ENCODE measurements at regions not wholly inside any gene's neighbourhood (a gene's known extent, or its start where the extent isn't known, plus 50 kb on each side); places are given as distances from the start of the nearest gene placed in this dataset.

DNA sequence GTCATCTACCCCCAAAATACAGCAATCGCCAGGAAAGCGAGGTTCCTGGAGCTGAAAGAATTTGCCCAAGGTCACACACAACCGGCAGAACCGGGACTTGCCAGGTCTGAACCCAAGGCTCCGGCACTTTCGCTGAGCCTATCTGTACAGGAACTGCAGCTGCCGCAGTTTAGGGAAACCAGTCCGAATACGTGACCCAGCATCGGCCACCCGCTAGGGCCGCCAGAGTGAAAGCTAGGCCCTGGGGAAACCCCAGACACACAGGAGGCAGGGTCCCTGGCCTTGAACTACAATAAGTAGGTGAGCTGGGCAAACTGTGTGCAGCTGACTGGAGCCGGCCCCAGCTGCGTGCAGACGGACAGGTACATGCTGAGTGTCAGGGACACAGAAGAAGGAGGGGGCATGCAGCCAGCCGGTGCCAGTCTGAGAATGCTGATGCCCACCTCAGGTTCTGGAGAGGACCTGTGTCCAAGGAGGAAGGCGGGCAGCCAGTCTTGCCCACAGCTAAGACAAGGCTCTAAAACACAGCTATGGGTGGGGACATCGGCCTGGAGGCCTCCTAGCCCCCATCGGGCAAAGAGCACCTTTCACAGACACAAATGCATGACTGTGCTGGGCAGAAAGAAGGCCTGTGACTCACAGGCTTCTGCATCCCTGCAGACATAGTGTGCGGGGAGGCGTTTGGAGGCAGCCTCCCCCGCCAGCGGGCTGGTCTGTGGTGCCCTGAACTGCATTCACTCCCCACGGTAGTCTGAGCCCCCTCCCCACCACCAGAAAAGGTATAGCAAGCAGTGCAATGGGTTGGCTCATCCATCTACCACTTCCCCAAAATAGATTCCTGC is 107.4 kb upstream of the ID2 start:
- CTCF ChIA-PET = interaction anchor here (0.7 to 1.4 kb wide), 10 partner anchors 9 to 49 kb away, joined by 3 to 5 read pairs (median 4); no protein-coding TSS in a partner anchor
- POLR2A ChIA-PET = interaction anchor here (1.8 kb wide), 1 partner anchor 107 kb away, joined by 9 read pairs; the partner anchor contains the start of gene ID2
- DNase-seq (ENCODE audit: extremely low spot score) = peak; percentile 77
- TF ChIP-seq, protein P1, sequence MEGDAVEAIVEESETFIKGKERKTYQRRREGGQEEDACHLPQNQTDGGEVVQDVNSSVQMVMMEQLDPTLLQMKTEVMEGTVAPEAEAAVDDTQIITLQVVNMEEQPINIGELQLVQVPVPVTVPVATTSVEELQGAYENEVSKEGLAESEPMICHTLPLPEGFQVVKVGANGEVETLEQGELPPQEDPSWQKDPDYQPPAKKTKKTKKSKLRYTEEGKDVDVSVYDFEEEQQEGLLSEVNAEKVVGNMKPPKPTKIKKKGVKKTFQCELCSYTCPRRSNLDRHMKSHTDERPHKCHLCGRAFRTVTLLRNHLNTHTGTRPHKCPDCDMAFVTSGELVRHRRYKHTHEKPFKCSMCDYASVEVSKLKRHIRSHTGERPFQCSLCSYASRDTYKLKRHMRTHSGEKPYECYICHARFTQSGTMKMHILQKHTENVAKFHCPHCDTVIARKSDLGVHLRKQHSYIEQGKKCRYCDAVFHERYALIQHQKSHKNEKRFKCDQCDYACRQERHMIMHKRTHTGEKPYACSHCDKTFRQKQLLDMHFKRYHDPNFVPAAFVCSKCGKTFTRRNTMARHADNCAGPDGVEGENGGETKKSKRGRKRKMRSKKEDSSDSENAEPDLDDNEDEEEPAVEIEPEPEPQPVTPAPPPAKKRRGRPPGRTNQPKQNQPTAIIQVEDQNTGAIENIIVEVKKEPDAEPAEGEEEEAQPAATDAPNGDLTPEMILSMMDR (IDR thresholded peaks at IDR 0.05; ENCODE audit: control extremely low read depth, extremely low read depth, low read depth, missing control alignments) = no peak

DNA sequence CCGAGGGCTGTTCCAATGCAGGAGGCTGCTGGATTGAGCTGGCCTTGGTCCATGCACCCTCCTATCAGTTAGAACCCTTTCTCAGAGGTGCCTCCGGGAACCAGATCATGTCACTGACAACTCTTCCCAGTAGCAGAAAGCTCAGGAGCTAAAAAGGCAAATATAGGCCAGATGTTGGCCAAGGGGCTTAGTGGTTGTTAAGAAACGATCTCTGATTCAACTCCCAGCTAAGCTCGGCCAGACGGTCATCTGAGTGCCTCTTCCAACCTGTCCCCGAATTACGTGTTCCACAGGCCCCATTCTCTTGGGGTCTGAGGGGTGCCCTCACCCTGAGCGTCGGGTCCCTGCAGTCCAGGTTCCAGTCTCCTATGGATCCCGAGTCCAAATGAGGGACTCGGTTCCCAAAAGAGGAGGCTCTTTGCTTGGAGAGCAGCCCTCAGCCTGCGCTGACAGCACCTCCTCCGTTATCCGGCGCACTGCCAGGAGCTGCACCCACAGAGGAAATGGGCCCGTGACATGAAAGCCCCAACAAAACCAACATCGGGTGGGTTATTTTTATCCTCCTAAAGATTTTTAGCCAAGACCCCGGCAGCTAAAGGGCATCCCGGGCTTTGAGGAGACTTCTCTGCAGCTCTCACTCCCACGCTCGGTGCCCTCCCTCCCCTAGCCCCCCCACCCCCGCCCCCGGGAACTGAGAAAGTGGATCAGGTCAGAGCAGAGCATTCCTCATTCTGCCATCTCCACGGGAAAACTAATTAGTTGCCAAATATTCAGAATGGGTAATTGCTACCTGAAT is 106.6 kb upstream of the ID2 start:
- TF ChIP-seq, protein P1 (IDR thresholded peaks at IDR 0.05; ENCODE audit: control extremely low read depth, extremely low read depth, low read depth, missing control alignments) = no peak
- ChIA-PET POLR2A (interaction anchor here (1.1 kb wide), 1 partner anchor 107 kb away, joined by 4 read pairs; the partner anchor contains the start of gene ID2), CTCF (interaction anchor here (0.7 to 1.3 kb wide), 6 partner anchors 9 to 49 kb away, joined by 3 to 4 read pairs (median 4); no protein-coding TSS in a partner anchor)
- peak; percentile 48 for DNase-seq (ENCODE audit: extremely low spot score)

DNA sequence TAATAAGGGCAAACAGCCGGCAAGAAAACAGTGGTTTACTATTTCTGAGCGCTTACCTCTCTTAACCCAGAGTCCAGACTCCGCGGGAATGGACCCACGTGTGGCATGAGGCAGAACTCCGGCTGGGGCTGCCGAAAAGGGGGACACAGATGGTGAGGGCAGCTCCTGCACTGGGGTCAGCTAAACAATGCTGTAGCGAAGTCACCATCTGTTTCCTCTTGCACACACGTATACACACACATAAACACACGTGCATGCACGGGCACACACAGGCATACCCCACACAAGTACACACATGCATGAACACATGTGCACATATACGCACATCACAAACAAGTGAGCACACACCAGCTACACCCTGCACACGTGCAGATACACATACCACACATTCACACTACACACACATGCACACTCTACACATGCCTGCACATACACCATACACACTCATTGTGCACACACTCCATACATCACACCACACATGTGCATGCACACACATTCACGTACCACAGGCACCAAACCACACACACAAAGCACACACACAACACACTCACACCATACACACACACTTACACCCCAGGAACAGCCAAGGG is 105.9 kb upstream of the ID2 start:
- TF ChIP-seq, protein P1 (IDR thresholded peaks at IDR 0.05; ENCODE audit: control extremely low read depth, extremely low read depth, low read depth, missing control alignments) = no peak
- ChIA-PET CTCF (interaction anchor here (1.0 to 1.1 kb wide), 2 partner anchors 9 to 23 kb away, joined by 3 read pairs; no protein-coding TSS in a partner anchor), POLR2A (interaction anchor here (1.1 kb wide), 1 partner anchor 106 kb away, joined by 4 read pairs; the partner anchor contains the start of gene ID2)
- no peak for DNase-seq (ENCODE audit: extremely low spot score)

DNA sequence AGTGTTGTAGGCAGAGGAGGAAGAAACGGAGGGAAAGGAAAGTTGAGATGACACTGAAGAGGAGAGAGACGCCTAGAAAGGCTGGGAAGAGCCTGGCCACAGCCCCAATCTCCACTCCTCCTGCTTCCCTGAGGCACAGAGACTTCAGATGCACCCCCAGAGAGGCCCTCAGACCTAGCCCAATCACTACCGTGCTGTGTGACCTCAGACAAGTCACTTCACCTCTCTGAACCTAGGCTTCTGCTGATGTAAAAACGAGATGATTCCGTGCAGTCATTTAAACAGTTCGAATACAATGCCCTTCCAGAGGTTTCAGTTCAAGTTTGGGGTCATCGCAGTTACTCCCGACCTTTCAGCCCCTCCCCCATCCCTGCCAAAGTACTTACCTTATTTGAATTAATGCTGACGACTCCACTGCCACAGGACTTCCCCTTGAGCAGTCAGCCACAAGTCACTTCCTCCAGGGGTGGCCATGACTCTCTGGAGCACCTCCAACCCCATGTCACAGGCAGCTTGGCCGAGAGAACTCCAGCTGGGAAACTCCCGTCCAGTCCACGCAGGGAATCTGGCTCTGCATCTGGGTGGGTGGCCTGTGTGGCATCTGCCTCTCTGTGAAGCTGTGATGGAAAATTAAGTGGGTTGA is 105.2 kb upstream of the ID2 start:
- DNase-seq (ENCODE audit: extremely low spot score) = no peak
- CTCF ChIA-PET = no interaction called here
- POLR2A ChIA-PET = no interaction called here
- TF ChIP-seq, protein P1 (IDR thresholded peaks at IDR 0.05; ENCODE audit: control extremely low read depth, extremely low read depth, low read depth, missing control alignments) = no peak

DNA sequence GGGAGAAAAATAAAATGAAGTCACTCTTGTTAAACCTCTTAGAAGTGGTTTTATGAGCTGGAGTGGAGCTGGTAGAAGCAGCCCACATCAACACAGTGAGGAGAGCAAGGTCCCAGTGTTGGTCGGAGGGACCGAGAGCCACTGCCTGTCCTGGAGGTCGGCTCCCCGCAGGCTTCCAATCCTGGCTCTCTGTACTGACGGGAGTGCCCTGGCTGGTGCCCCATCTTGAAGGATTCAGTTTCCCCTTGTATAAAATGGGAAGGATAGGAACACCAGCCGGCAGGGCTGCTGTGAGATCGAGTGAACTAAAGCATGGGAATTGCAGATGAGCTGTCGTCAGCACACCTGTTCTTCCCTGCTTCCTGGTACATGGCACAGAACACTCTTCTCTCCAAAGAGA is 104.3 kb upstream of the ID2 start:
- no peak for DNase-seq (ENCODE audit: extremely low spot score)
- ChIA-PET POLR2A (no interaction called here), CTCF (no interaction called here)
- TF ChIP-seq, protein P1 (IDR thresholded peaks at IDR 0.05; ENCODE audit: control extremely low read depth, extremely low read depth, low read depth, missing control alignments) = no peak
